Mesothelial cell of epicardium (in vitro differentiated cells): ENCODE measurements at regions not wholly inside any gene's neighbourhood (a gene's known extent, or its start where the extent isn't known, plus 50 kb on each side); places are given as distances from the start of the nearest gene placed in this dataset.

Experiments used
- DNase-seq, 2 experiments: peaks; one replicate each; pipeline ENCODE4 v3.0.0; 2021; ENCODE audit warnings: low spot score in 2 of 2; ENCODE audit not compliant: unreplicated experiment in 2 of 2
- H3K27ac Mint-ChIP-seq: 2 replicates; pipeline ENCODE4 v1.8.0; 2021; ENCODE audit warnings: mixed read lengths
- H3K27me3 Mint-ChIP-seq: 2 replicates; pipeline ENCODE4 v1.8.0; 2021; ENCODE audit warnings: low read depth, mixed read lengths
- H3K36me3 Mint-ChIP-seq: 2 replicates; pipeline ENCODE4 v1.8.0; 2021; ENCODE audit warnings: mixed read lengths
- H3K4me1 Mint-ChIP-seq: 2 replicates; pipeline ENCODE4 v1.8.0; 2021; ENCODE audit warnings: mixed read lengths
- H3K4me3 Mint-ChIP-seq: 2 replicates; pipeline ENCODE4 v1.8.0; 2021; ENCODE audit warnings: mild to moderate bottlenecking, moderate library complexity, mixed read lengths
- H3K9me3 Mint-ChIP-seq: 2 replicates; pipeline ENCODE4 v1.8.0; 2021; ENCODE audit warnings: mixed read lengths
- CTCF ChIP-seq: fragments of 200-600 bp; sonication (generic); IDR thresholded peaks from one replicate; pipeline ENCODE4 v1.5.0; 2021; ENCODE audit warnings: antibody characterized with exemption; ENCODE audit not compliant: unreplicated experiment

- H3K36me3 Mint-ChIP-seq = peaks cover 3% of the 10 kb centered on the region
- no peak overlapping the region for H3K4me3 Mint-ChIP-seq
- no peaks in the 10 kb centered on the region for H3K27me3 Mint-ChIP-seq
- H3K4me1 Mint-ChIP-seq = no peaks in the 10 kb centered on the region
- H3K27ac Mint-ChIP-seq = no peak overlapping the region
- no peak for TF ChIP-seq CTCF
- no peak for DNase-seq
- H3K9me3 Mint-ChIP-seq = peaks cover 46% of the 10 kb centered on the region
Measured at GRCh38 chr19:16012552-16012951, 63.7 kb upstream of the TPM4 start.

GRCh38 chr19:16013181-16013850, 63.0 kb upstream of the TPM4 start:
- TF ChIP-seq CTCF = no peak
- Mint-ChIP-seq H3K36me3 (peaks cover 3% of the 10 kb centered on the region), H3K4me1 (no peaks in the 10 kb centered on the region), H3K4me3 (no peak overlapping the region), H3K9me3 (peaks cover 46% of the 10 kb centered on the region), H3K27ac (no peak overlapping the region), H3K27me3 (no peaks in the 10 kb centered on the region)
- no peak for DNase-seq

- no peak for DNase-seq
Measured at GRCh38 chr19:16013851-16014840, 62.1 kb upstream of the TPM4 start.

GRCh38 chr19:16014923-16015804, 61.1 kb upstream of the TPM4 start:
- TF ChIP-seq CTCF = no peak
- peaks cover 50% of the 10 kb centered on the region for H3K9me3 Mint-ChIP-seq
- no peak overlapping the region for H3K4me3 Mint-ChIP-seq
- H3K36me3 Mint-ChIP-seq = peaks cover 3% of the 10 kb centered on the region
- DNase-seq = no peak
- no peak overlapping the region for H3K27ac Mint-ChIP-seq
- H3K27me3 Mint-ChIP-seq = no peaks in the 10 kb centered on the region
- no peaks in the 10 kb centered on the region for H3K4me1 Mint-ChIP-seq

More at GRCh38 chr19:16013851-16014840, 62.1 kb upstream of the TPM4 start:
- Mint-ChIP-seq H3K4me3 (no peak overlapping the region), H3K4me1 (no peaks in the 10 kb centered on the region), H3K9me3 (peaks cover 50% of the 10 kb centered on the region), H3K27ac (no peak overlapping the region), H3K36me3 (peaks cover 3% of the 10 kb centered on the region), H3K27me3 (no peaks in the 10 kb centered on the region)
- no peak for TF ChIP-seq CTCF

- no peaks in the 10 kb centered on the region for H3K4me1 Mint-ChIP-seq
- no peaks in the 10 kb centered on the region for H3K27me3 Mint-ChIP-seq
- H3K4me3 Mint-ChIP-seq = no peak overlapping the region
- no peak for DNase-seq
- TF ChIP-seq CTCF = no peak
- peaks cover 47% of the 10 kb centered on the region for H3K9me3 Mint-ChIP-seq
- H3K27ac Mint-ChIP-seq = no peak overlapping the region
- H3K36me3 Mint-ChIP-seq = peaks cover 3% of the 10 kb centered on the region
Measured at GRCh38 chr19:16015805-16016173, 60.5 kb upstream of the TPM4 start.
